Transverse colon (tissue), 4 donors: ENCODE measurements at regions not wholly inside any gene's neighbourhood (a gene's known extent, or its start where the extent isn't known, plus 50 kb on each side); places are given as distances from the start of the nearest gene placed in this dataset.

Experiments used
- DNase-seq: peaks from one replicate; pipeline ENCODE4 v3.0.0-alpha.2; 2019
- H3K27ac ChIP-seq, 4 donors: fragments of 200-600 bp; sonication (generic); 2 replicates each; pipeline ENCODE4 v1.5.1; 2016 to 2018; ENCODE audit warnings: inconsistent platforms in 4 of 4
- H3K27me3 ChIP-seq: fragments of 200-600 bp; sonication (generic); 2 replicates; pipeline ENCODE4 v1.5.1; 2017; ENCODE audit warnings: inconsistent platforms
- H3K36me3 ChIP-seq, 4 donors: fragments of 200-600 bp; sonication (generic); 2 replicates each; pipeline ENCODE4 v1.5.1; 2017 to 2019; ENCODE audit warnings: inconsistent platforms in 4 of 4
- H3K4me1 ChIP-seq, 4 donors: fragments of 200-600 bp; sonication (generic); 2 replicates each; pipeline ENCODE4 v1.5.1; 2017 to 2020; ENCODE audit warnings: inconsistent platforms in 4 of 4
- H3K4me3 ChIP-seq, 4 donors: fragments of 200-600 bp; sonication (generic); 1 replicate in 1 of 4; 2 replicates in 3 of 4; pipeline versions ENCODE4 v1.5.1 to v1.6.1; 2017 to 2019; ENCODE audit warnings: inconsistent platforms in 4 of 4
- H3K9me3 ChIP-seq, 2 donors: fragments of 200-600 bp; sonication (generic); 2 replicates each; pipeline ENCODE4 v1.5.1; 2017 to 2019; ENCODE audit warnings: inconsistent platforms in 2 of 2
- CTCF ChIP-seq, 5 experiments: fragments of 200-600 bp in 3 of 5; fragments of 450-650 bp in 2 of 5; sonication (generic) in 3 of 5; IDR thresholded peaks; 1 replicate in 2 of 5; 2 replicates in 3 of 5; pipeline ENCODE4 v1.5.1; 2016 to 2017; ENCODE audit warnings: antibody characterized with exemption in 5 of 5, inconsistent platforms in 3 of 5, mild to moderate bottlenecking in 2 of 5, moderate library complexity in 1 of 5
- EP300 ChIP-seq: sonication (generic); formaldehyde crosslinking; IDR thresholded peaks from one replicate; pipeline ENCODE4 v1.6.1; 2017; ENCODE audit warnings: antibody characterized with exemption, low read depth
- POLR2A ChIP-seq: fragments of 450-650 bp; IDR thresholded peaks from one replicate; pipeline ENCODE4 v1.6.1; 2016; ENCODE audit warnings: antibody characterized with exemption, mild to moderate bottlenecking, moderate library complexity
- POLR2AphosphoS5 ChIP-seq, 3 donors: sonication (generic); formaldehyde crosslinking; IDR thresholded peaks; one replicate each; pipeline ENCODE4 v1.6.1; 2016; ENCODE audit warnings: antibody characterized with exemption in 3 of 3
- WGBS, 2 donors: methylation state at CpG; one replicate each; pipeline ENCODE4 v1.1.5; 2018; ENCODE audit warnings: low coverage in 1 of 2; 5-methylcytosine and 5-hydroxymethylcytosine counted together
- in situ Hi-C, 4 donors: fragments of 200-750 bp; cut with MboI; loops; one replicate each; pipeline versions ENCODE4 v1.15.0 to v1.15.1; 2017; ENCODE audit warnings: low sequenced_read_pairs in 3 of 4, low pct_ligation_motif_present in 1 of 4, low pct_unique_long_range_greater_than_20kb in 1 of 4
- intact Hi-C: fragments of 100-400 bp; cut with DNase I; formaldehyde crosslinking; loops from one replicate; pipeline ENCODE4 v1.15.1; 2023; ENCODE audit warnings: low total_unique reads

DNA sequence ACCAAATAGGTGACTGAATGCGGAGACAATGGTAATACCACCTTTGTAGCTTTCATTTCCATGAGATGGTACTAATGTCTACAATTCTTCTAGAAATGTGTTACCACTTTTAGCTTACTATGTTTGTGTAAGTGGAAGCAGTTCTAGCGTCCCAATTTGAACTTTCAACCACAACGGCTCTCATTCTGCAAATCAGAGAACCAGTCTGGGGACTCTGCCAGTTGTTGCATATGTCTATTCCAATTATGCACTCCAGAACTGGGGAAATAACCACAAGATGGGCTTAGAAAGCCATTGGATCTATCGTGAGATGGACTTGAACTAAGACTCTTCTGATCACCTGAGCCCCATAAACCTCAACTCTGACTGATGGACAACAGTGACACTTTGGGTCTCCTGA lies 862.3 kb downstream of the SLITRK1 start:
- DNase-seq: no peak
- no peaks in the 10 kb centered on the region for H3K36me3 ChIP-seq
- no peak overlapping the region for H3K4me3 ChIP-seq
- TF ChIP-seq CTCF (IDR thresholded peaks at IDR 0.05) (no peak), EP300 (no peak), POLR2A (no peak), POLR2AphosphoS5 (IDR thresholded peaks at IDR 0.05) (no peak)
- no peaks in the 10 kb centered on the region for H3K4me1 ChIP-seq
- in situ Hi-C loops (no loop called here), intact Hi-C loops (no loop called here)
- peaks cover 0 to 3% of the 10 kb centered on the region in 2 donors for H3K9me3 ChIP-seq
- no peak overlapping the region for H3K27ac ChIP-seq
- no peaks in the 10 kb centered on the region for H3K27me3 ChIP-seq
- WGBS, 2 donors: 77 to 83% methylated on average over 1 to 4 of the region's 4 CpGs

GRCh38 chr13:83009987-83010386 lies 872.3 kb downstream of the SLITRK1 start:
- no peaks in the 10 kb centered on the region for H3K4me1 ChIP-seq
- H3K27me3 ChIP-seq: no peaks in the 10 kb centered on the region
- no peaks in the 10 kb centered on the region for H3K36me3 ChIP-seq
- H3K27ac ChIP-seq: no peak overlapping the region
- in situ Hi-C loops (no loop called here), intact Hi-C loops (no loop called here)
- DNase-seq: no peak
- H3K9me3 ChIP-seq: no peaks in the 10 kb centered on the region
- TF ChIP-seq EP300: peak; percentile 79
- TF ChIP-seq POLR2A: no peak
- no peak for TF ChIP-seq CTCF (IDR thresholded peaks at IDR 0.05)
- peak; percentile 55 to 89 (median 73) for TF ChIP-seq POLR2AphosphoS5 (IDR thresholded peaks at IDR 0.05)
- 45 to 58% methylated on average over 2 of the region's 2 CpGs for WGBS, 2 donors
- no peak overlapping the region for H3K4me3 ChIP-seq

DNA sequence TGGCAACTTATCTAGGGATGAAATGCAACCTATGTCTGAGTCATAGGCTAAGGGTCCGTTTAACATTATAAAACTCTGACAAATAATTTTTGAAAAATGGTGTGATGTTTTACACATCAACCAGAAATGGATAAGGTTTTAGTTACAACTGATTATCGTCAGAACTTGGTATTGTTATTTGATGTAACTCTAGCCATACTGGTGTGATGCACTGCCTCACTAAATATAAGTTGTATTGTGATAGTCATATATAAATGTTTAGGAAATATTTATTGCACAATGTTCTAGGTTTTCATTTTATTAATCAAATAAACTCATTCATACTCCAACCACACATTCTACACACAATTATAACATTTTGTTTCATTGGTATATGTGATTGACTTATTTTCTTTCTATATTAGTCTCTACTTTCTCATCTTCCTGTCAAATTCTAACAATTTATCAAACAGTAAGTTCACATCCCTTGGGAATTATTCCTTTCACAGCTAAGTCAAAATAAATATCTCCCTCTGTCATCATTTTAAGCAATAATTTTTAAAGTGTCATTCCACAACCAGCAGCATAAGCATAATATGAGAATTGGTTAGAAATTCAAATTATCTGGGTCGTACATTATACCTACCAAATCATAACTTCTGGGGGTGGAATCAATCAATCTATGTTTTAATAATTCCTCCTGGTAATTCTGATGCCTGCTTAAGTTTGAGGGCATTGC lies 873.9 kb downstream of the SLITRK1 start:
- H3K9me3 ChIP-seq: no peaks in the 10 kb centered on the region
- DNase-seq: no peak
- TF ChIP-seq POLR2AphosphoS5 (IDR thresholded peaks at IDR 0.05) (no peak), POLR2A (no peak), EP300 (no peak), CTCF (IDR thresholded peaks at IDR 0.05) (no peak)
- no peaks in the 10 kb centered on the region for H3K36me3 ChIP-seq
- H3K27ac ChIP-seq: no peak overlapping the region
- H3K4me3 ChIP-seq: no peak overlapping the region
- 57 to 62% methylated on average over 3 of the region's 3 CpGs for WGBS, 2 donors
- H3K27me3 ChIP-seq: no peaks in the 10 kb centered on the region
- H3K4me1 ChIP-seq: no peaks in the 10 kb centered on the region
- in situ Hi-C loops (no loop called here), intact Hi-C loops (no loop called here)

DNA sequence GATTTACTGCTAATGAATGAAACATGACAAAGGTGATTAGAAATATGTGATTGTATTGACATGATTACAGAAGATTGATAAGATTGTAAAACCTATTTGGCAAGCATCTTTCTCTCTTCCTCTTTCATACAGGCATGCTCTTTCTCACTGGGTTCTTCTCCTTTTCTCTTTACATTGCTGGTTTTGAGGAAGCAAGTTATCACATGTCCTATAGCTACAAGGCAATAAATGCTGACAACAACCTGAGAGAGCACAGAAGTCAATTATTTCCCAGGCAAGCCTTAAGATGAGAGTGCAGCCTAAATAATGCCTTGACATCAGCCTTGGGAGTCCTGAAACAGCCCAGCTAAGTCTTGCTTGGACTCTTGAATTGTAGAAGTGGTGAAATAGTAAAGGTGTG lies 875.0 kb downstream of the SLITRK1 start:
- Histone ChIP-seq H3K4me1 (no peaks in the 10 kb centered on the region), H3K27me3 (no peaks in the 10 kb centered on the region), H3K9me3 (no peaks in the 10 kb centered on the region), H3K36me3 (no peaks in the 10 kb centered on the region), H3K4me3 (no peak overlapping the region), H3K27ac (no peak overlapping the region)
- in situ Hi-C loops: no loop called here
- DNase-seq: no peak
- intact Hi-C loops: no loop called here
- TF ChIP-seq EP300: no peak
- TF ChIP-seq CTCF (IDR thresholded peaks at IDR 0.05): no peak
